ENCODE measurements at regions not wholly inside any gene's neighbourhood (a gene's known extent, or its start where the extent isn't known, plus 50 kb on each side); places are given as distances from the start of the nearest gene placed in this dataset.

GRCh38 chr1:34322969-34323368 is 146.3 kb downstream of the C1orf94 start:
- no peaks in the 10 kb centered on the region for H3K27me3 ChIP-seq (replicated peaks; ENCODE audit: control insufficient read depth, insufficient read depth, low read length, poor library complexity, severe bottlenecking)
- no peak for DNase-seq
- H3K36me3 ChIP-seq (ENCODE audit: control insufficient read depth, insufficient read depth, low read length), result no peaks in the 10 kb centered on the region
- no peak overlapping the region for H3K4me3 ChIP-seq (ENCODE audit: insufficient read depth, low read depth, low read length, poor library complexity, severe bottlenecking)
- H3K27ac ChIP-seq (ENCODE audit: insufficient read depth, low read length, poor library complexity, severe bottlenecking), result no peak overlapping the region
- H3K9me3 ChIP-seq (ENCODE audit: control insufficient read depth, low read length), result no peaks in the 10 kb centered on the region
- H3K4me1 ChIP-seq (ENCODE audit: control insufficient read depth, insufficient read depth, low read length, poor library complexity, severe bottlenecking), result no peaks in the 10 kb centered on the region

GRCh38 chr1:34324879-34325440 is 148.3 kb downstream of the C1orf94 start:
- Histone ChIP-seq H3K27me3 (replicated peaks; ENCODE audit: control insufficient read depth, insufficient read depth, low read length, poor library complexity, severe bottlenecking) (no peaks in the 10 kb centered on the region), H3K9me3 (ENCODE audit: control insufficient read depth, low read length) (no peaks in the 10 kb centered on the region), H3K4me3 (ENCODE audit: insufficient read depth, low read depth, low read length, poor library complexity, severe bottlenecking) (no peak overlapping the region), H3K27ac (ENCODE audit: insufficient read depth, low read length, poor library complexity, severe bottlenecking) (no peak overlapping the region), H3K4me1 (ENCODE audit: control insufficient read depth, insufficient read depth, low read length, poor library complexity, severe bottlenecking) (no peaks in the 10 kb centered on the region), H3K36me3 (ENCODE audit: control insufficient read depth, insufficient read depth, low read length) (no peaks in the 10 kb centered on the region)
- DNase-seq, result no peak

DNA sequence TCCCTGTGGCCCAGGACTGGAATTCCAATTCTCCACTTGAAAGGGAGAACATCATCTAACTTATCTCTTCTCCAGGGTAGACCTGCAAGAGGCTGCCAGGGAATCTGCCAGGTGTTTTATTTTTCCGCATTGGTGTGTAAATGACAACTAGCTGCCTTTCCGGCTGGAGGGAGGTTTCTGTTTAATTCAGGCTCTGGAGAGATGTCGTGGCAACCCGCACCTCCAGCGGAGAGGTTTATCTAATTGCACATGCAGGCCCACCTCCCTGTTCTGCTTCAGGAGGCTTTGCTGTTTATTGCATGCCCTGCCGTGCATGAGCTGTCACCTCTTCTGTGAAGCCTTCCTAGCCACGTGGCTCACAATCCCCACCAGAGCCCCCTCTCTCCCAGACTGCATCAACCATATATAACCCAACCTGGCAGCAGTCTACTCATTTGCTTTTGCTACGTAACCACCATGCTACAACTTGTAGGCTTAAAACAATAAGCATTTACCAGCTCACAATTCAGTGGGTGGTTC is 151.6 kb downstream of the C1orf94 start:
- Histone ChIP-seq H3K4me1 (ENCODE audit: control insufficient read depth, insufficient read depth, low read length, poor library complexity, severe bottlenecking) (no peaks in the 10 kb centered on the region), H3K4me3 (ENCODE audit: insufficient read depth, low read depth, low read length, poor library complexity, severe bottlenecking) (no peak overlapping the region), H3K36me3 (ENCODE audit: control insufficient read depth, insufficient read depth, low read length) (no peaks in the 10 kb centered on the region), H3K27ac (ENCODE audit: insufficient read depth, low read length, poor library complexity, severe bottlenecking) (no peak overlapping the region), H3K27me3 (replicated peaks; ENCODE audit: control insufficient read depth, insufficient read depth, low read length, poor library complexity, severe bottlenecking) (no peaks in the 10 kb centered on the region), H3K9me3 (ENCODE audit: control insufficient read depth, low read length) (no peaks in the 10 kb centered on the region)
- no peak for DNase-seq

- no peak overlapping the region for H3K4me3 ChIP-seq (ENCODE audit: insufficient read depth, low read depth, low read length, poor library complexity, severe bottlenecking)
- H3K36me3 ChIP-seq (ENCODE audit: control insufficient read depth, insufficient read depth, low read length), result no peaks in the 10 kb centered on the region
- DNase-seq, result no peak
- no peaks in the 10 kb centered on the region for H3K9me3 ChIP-seq (ENCODE audit: control insufficient read depth, low read length)
- no peaks in the 10 kb centered on the region for H3K27me3 ChIP-seq (replicated peaks; ENCODE audit: control insufficient read depth, insufficient read depth, low read length, poor library complexity, severe bottlenecking)
- H3K27ac ChIP-seq (ENCODE audit: insufficient read depth, low read length, poor library complexity, severe bottlenecking), result no peak overlapping the region
- H3K4me1 ChIP-seq (ENCODE audit: control insufficient read depth, insufficient read depth, low read length, poor library complexity, severe bottlenecking), result no peaks in the 10 kb centered on the region
Observed at GRCh38 chr1:34330061-34330460, 153.4 kb downstream of the C1orf94 start.

DNA sequence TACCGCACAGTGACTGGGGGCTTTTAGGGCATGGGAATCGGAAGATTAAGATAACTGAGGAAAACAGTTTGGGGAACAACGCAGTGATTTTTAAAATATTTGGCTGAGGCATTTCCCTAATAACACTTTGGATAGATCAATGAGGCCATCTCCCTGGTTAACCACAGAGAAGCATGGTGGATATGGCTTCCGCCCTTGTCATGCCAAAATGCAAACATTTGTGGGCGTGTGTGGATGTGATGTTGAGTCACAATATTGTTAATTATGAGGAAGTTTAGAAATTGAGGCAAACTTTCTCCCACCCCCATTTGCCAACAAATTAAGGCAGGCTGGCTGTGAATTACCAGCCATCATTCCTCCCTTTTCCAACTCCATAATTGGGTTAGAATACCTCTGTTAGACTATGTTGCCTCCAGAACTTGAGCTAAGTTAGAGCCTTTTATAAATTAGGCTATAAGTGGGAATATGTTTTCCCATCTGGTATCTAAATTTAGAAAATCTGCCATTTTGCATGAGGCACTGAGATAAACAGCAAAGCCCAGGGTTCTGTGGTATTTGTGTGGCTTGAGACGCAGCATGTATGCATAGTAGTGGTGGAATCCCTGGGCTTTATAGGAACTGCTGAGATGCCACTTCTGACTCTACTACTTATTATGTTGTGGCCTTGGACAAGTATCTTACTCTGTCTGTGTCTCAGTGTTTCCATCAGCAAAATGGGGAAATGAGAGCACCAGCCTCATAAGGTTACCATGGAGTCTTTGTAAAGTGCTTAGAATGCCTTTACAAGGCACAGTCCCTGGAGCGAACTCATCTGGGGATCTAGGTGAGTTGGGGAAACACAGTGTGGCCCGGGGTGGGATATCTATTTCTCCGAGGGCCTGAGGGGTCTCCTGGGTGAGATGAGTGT is 154.6 kb downstream of the C1orf94 start:
- H3K9me3 ChIP-seq (ENCODE audit: control insufficient read depth, low read length), result no peaks in the 10 kb centered on the region
- no peaks in the 10 kb centered on the region for H3K27me3 ChIP-seq (replicated peaks; ENCODE audit: control insufficient read depth, insufficient read depth, low read length, poor library complexity, severe bottlenecking)
- H3K27ac ChIP-seq (ENCODE audit: insufficient read depth, low read length, poor library complexity, severe bottlenecking), result no peak overlapping the region
- H3K4me1 ChIP-seq (ENCODE audit: control insufficient read depth, insufficient read depth, low read length, poor library complexity, severe bottlenecking), result no peaks in the 10 kb centered on the region
- DNase-seq, result no peak
- no peaks in the 10 kb centered on the region for H3K36me3 ChIP-seq (ENCODE audit: control insufficient read depth, insufficient read depth, low read length)
- H3K4me3 ChIP-seq (ENCODE audit: insufficient read depth, low read depth, low read length, poor library complexity, severe bottlenecking), result no peak overlapping the region

DNA sequence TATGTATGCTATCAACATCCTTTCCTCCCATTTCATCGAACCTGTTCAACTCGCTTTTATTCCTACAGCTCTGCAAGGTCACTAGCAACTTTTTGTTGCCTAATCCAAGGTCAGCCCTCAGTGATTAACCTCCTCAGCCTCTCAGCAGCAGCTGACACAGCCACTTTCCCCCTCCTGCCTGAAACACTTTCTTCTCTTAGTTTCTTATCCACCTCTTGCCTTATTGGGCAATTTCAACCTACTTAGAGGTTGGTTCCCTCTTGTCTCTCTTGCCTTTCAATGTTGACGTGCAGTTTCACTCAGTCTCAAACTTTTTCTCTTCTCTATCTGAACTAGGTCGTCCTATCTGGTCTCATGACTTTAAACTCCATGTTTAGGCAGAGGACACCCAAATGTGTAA is 156.3 kb downstream of the C1orf94 start:
- Histone ChIP-seq H3K27ac (ENCODE audit: insufficient read depth, low read length, poor library complexity, severe bottlenecking) (no peak overlapping the region), H3K36me3 (ENCODE audit: control insufficient read depth, insufficient read depth, low read length) (no peaks in the 10 kb centered on the region), H3K4me1 (ENCODE audit: control insufficient read depth, insufficient read depth, low read length, poor library complexity, severe bottlenecking) (no peaks in the 10 kb centered on the region), H3K4me3 (ENCODE audit: insufficient read depth, low read depth, low read length, poor library complexity, severe bottlenecking) (no peak overlapping the region), H3K27me3 (replicated peaks; ENCODE audit: control insufficient read depth, insufficient read depth, low read length, poor library complexity, severe bottlenecking) (no peaks in the 10 kb centered on the region), H3K9me3 (ENCODE audit: control insufficient read depth, low read length) (no peaks in the 10 kb centered on the region)
- no peak for DNase-seq

- no peaks in the 10 kb centered on the region for H3K4me1 ChIP-seq (ENCODE audit: control insufficient read depth, insufficient read depth, low read length, poor library complexity, severe bottlenecking)
- no peaks in the 10 kb centered on the region for H3K27me3 ChIP-seq (replicated peaks; ENCODE audit: control insufficient read depth, insufficient read depth, low read length, poor library complexity, severe bottlenecking)
- no peaks in the 10 kb centered on the region for H3K9me3 ChIP-seq (ENCODE audit: control insufficient read depth, low read length)
- no peak overlapping the region for H3K27ac ChIP-seq (ENCODE audit: insufficient read depth, low read length, poor library complexity, severe bottlenecking)
- no peak overlapping the region for H3K4me3 ChIP-seq (ENCODE audit: insufficient read depth, low read depth, low read length, poor library complexity, severe bottlenecking)
- H3K36me3 ChIP-seq (ENCODE audit: control insufficient read depth, insufficient read depth, low read length), result no peaks in the 10 kb centered on the region
- no peak for DNase-seq
Observed at GRCh38 chr1:34338871-34339270, 162.2 kb downstream of the C1orf94 start.

- Histone ChIP-seq H3K4me3 (ENCODE audit: insufficient read depth, low read depth, low read length, poor library complexity, severe bottlenecking) (no peak overlapping the region), H3K36me3 (ENCODE audit: control insufficient read depth, insufficient read depth, low read length) (no peaks in the 10 kb centered on the region), H3K27ac (ENCODE audit: insufficient read depth, low read length, poor library complexity, severe bottlenecking) (no peak overlapping the region), H3K4me1 (ENCODE audit: control insufficient read depth, insufficient read depth, low read length, poor library complexity, severe bottlenecking) (no peaks in the 10 kb centered on the region), H3K9me3 (ENCODE audit: control insufficient read depth, low read length) (no peaks in the 10 kb centered on the region), H3K27me3 (replicated peaks; ENCODE audit: control insufficient read depth, insufficient read depth, low read length, poor library complexity, severe bottlenecking) (no peaks in the 10 kb centered on the region)
- DNase-seq, result no peak
Observed at GRCh38 chr1:34341896-34342295, 165.2 kb downstream of the C1orf94 start.

DNA sequence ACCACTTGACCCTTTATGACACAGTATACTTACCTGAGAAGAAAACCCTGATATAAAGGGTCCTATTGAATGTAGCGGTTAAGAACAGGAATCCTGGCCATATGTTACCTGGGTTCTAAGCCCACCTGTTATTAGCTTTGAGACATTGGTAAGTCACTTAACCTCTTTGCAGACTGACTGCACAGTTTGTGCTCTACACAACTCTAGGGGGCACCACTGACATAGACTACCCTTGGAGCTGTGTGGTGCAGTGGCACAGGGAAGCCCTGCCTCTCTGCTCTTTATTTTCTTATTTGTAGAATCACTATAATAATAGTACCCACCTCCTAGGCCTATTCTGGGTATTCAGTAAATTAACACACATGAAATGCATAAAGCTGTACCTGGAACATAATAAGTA is 165.6 kb downstream of the C1orf94 start:
- Histone ChIP-seq H3K9me3 (ENCODE audit: control insufficient read depth, low read length) (no peaks in the 10 kb centered on the region), H3K27me3 (replicated peaks; ENCODE audit: control insufficient read depth, insufficient read depth, low read length, poor library complexity, severe bottlenecking) (no peaks in the 10 kb centered on the region), H3K4me1 (ENCODE audit: control insufficient read depth, insufficient read depth, low read length, poor library complexity, severe bottlenecking) (no peaks in the 10 kb centered on the region), H3K36me3 (ENCODE audit: control insufficient read depth, insufficient read depth, low read length) (no peaks in the 10 kb centered on the region), H3K27ac (ENCODE audit: insufficient read depth, low read length, poor library complexity, severe bottlenecking) (no peak overlapping the region), H3K4me3 (ENCODE audit: insufficient read depth, low read depth, low read length, poor library complexity, severe bottlenecking) (no peak overlapping the region)
- DNase-seq, result no peak

DNA sequence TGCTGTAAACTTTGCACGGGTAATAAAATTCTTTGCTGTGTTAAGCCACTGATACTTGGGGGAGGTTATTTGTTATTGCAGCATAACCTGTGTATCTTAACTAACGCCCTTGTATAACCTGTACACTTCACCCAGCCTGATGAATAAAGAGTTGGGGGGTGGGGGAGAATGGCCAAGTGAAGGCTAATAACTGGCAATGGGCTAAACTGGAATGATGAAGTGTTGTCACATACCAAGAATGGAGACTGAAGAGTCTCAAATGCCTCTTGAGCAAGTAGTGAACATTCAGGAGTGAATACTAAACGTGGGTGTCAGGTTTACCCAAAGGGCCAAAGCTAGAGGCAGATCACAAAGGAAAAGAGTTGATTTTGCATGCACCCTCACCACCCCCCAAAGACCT is 169.4 kb downstream of the C1orf94 start:
- no peaks in the 10 kb centered on the region for H3K4me1 ChIP-seq (ENCODE audit: control insufficient read depth, insufficient read depth, low read length, poor library complexity, severe bottlenecking)
- DNase-seq, result no peak
- H3K27me3 ChIP-seq (replicated peaks; ENCODE audit: control insufficient read depth, insufficient read depth, low read length, poor library complexity, severe bottlenecking), result no peaks in the 10 kb centered on the region
- no peak overlapping the region for H3K27ac ChIP-seq (ENCODE audit: insufficient read depth, low read length, poor library complexity, severe bottlenecking)
- H3K9me3 ChIP-seq (ENCODE audit: control insufficient read depth, low read length), result no peaks in the 10 kb centered on the region
- no peak overlapping the region for H3K4me3 ChIP-seq (ENCODE audit: insufficient read depth, low read depth, low read length, poor library complexity, severe bottlenecking)
- H3K36me3 ChIP-seq (ENCODE audit: control insufficient read depth, insufficient read depth, low read length), result no peaks in the 10 kb centered on the region

Measured in effector memory CD4-positive, alpha-beta T cell (primary cell).